NT2/D1 (cell line): ENCODE measurements at regions not wholly inside any gene's neighbourhood (a gene's known extent, or its start where the extent isn't known, plus 50 kb on each side); places are given as distances from the start of the nearest gene placed in this dataset.

Source experiments
- DNase-seq: peaks from one replicate; pipeline ENCODE4 v3.0.0-alpha.2; 2011; ENCODE audit warnings: low read depth, low spot score
- H3K27me3 ChIP-seq: 2 replicates; pipeline ENCODE4 v1.6.0; 2011; ENCODE audit warnings: mild to moderate bottlenecking; ENCODE audit not compliant: insufficient read length, insufficient read depth
- H3K36me3 ChIP-seq: 2 replicates; pipeline ENCODE4 v1.6.1; 2011; ENCODE audit warnings: mild to moderate bottlenecking, low read length, mixed read lengths; ENCODE audit not compliant: insufficient read depth, insufficient read length
- H3K4me1 ChIP-seq: 2 replicates; pipeline ENCODE4 v1.5.1; 2011; ENCODE audit not compliant: insufficient read depth, insufficient read length
- H3K4me3 ChIP-seq: 2 replicates; pipeline ENCODE4 v1.5.1; 2011; ENCODE audit warnings: low read depth; ENCODE audit not compliant: insufficient read length
- H3K9ac ChIP-seq: 2 replicates; pipeline ENCODE4 v1.6.0; 2011; ENCODE audit warnings: low read depth; ENCODE audit not compliant: insufficient read length
- H3K9me3 ChIP-seq: 2 replicates; pipeline ENCODE4 v1.5.1; 2011; ENCODE audit warnings: mild to moderate bottlenecking, low read length; ENCODE audit not compliant: insufficient read depth
- SUZ12 ChIP-seq: IDR thresholded peaks from 2 replicates; pipeline ENCODE4 v1.6.1; 2011; ENCODE audit not compliant: insufficient read length, insufficient read depth; ENCODE audit errors: extremely low read depth
- YY1 ChIP-seq: IDR thresholded peaks from 2 replicates; pipeline ENCODE4 v1.6.1; 2011; ENCODE audit not compliant: insufficient read length, insufficient read depth
- ZNF274 ChIP-seq: IDR thresholded peaks from 2 replicates; pipeline ENCODE4 v1.6.1; 2011; ENCODE audit warnings: mild to moderate bottlenecking, low read depth, low read length

DNA sequence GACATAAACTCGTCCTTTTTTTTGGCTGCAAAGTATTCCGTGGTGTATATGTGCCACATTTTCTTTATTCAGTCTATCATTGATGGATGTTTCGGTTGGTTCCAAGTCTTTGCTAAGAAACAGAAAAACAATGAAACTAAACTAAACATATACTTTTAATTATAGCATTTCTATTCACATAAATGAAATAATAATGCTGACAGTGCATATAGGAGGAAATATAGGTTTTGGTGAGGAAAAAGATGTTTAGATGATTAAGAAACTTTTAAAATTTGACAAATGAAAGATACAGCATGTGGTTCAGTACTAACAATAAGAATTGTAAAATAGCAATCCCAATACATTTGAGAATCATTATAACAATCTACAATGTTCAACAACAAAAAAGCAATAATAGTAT lies 1094.5 kb upstream of the CDH6 start:
- no peak for TF ChIP-seq ZNF274
- TF ChIP-seq YY1 = no peak
- H3K27me3 ChIP-seq = no peaks in the 10 kb centered on the region
- no peaks in the 10 kb centered on the region for H3K9me3 ChIP-seq
- H3K9ac ChIP-seq = no peak overlapping the region
- H3K36me3 ChIP-seq = no peaks in the 10 kb centered on the region
- DNase-seq = no peak
- H3K4me1 ChIP-seq = no peaks in the 10 kb centered on the region
- H3K4me3 ChIP-seq = no peak overlapping the region

DNA sequence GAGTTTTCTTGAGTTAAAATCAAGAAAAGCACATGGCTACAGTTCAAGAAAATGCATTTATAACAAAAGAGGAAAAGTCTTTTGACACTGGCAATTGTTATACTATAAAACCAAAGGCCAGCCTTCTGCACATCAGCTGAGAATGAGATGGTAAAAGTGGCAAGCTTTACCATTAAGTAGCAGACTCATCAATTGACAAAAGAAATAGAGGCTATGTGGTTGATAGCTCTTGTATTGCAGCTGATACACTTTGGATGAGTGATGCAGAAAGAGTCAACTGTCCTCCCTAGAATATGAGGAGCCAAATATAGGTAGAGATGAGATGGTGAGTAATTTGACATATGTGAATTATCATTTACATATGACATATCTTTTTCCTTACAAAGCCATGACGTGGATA lies 1100.9 kb upstream of the CDH6 start:
- Histone ChIP-seq H3K4me1 (no peaks in the 10 kb centered on the region), H3K4me3 (no peak overlapping the region), H3K9ac (no peak overlapping the region), H3K27me3 (no peaks in the 10 kb centered on the region), H3K36me3 (no peaks in the 10 kb centered on the region), H3K9me3 (no peaks in the 10 kb centered on the region)
- TF ChIP-seq YY1 (no peak), ZNF274 (no peak), SUZ12 (no peak)
- DNase-seq = no peak

DNA sequence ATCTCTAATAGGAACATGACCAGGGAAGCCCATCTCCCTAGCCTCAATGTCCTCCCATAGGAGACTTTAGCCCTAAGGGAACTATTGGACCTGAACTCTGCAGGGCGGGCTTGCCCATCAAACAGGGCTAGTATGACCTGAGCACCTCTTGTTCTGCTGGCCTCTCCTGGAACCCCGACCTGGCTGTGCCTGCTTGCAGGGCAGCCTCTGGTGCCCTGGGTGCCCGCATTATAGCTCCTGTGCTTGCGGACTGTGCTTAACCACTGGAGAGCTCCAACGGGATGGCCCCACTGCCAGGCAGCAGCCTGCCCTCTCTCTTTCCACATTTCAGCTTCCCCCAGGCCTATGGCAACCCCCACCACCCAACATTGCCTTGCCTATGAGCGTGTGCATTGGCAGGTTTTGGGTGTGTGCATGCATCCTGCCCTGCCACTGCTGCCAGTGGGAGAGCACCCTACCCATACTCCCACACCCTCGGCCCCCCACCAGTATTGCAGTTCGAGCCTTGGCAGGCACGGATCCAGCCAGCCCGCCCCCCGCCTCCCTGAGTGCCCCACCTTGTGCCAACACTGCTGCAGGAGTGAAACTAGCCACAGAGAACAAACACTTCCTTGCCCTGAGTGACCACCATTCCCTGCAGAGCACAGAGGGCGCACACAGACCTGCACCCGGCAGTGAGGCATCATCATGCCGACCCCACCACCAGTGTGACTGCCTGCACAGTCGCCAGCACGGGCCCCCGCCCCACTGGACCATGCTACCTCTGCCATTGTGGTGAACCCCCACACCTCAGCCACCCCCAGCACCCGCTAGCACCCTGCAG lies 1123.8 kb upstream of the CDH6 start:
- no peak overlapping the region for H3K9ac ChIP-seq
- H3K27me3 ChIP-seq = no peaks in the 10 kb centered on the region
- no peaks in the 10 kb centered on the region for H3K9me3 ChIP-seq
- no peak overlapping the region for H3K4me3 ChIP-seq
- TF ChIP-seq YY1 = no peak
- TF ChIP-seq SUZ12 = no peak
- no peak for TF ChIP-seq ZNF274
- H3K4me1 ChIP-seq = no peaks in the 10 kb centered on the region
- H3K36me3 ChIP-seq = no peaks in the 10 kb centered on the region
- DNase-seq = no peak

- Histone ChIP-seq H3K9ac (no peak overlapping the region), H3K36me3 (no peaks in the 10 kb centered on the region), H3K4me1 (no peaks in the 10 kb centered on the region), H3K9me3 (no peaks in the 10 kb centered on the region), H3K4me3 (no peak overlapping the region), H3K27me3 (no peaks in the 10 kb centered on the region)
- no peak for TF ChIP-seq ZNF274
- no peak for TF ChIP-seq SUZ12
- TF ChIP-seq YY1 = no peak
- DNase-seq = no peak
Measured at GRCh38 chr5:30063503-30063902, 1130.0 kb upstream of the CDH6 start.

DNA sequence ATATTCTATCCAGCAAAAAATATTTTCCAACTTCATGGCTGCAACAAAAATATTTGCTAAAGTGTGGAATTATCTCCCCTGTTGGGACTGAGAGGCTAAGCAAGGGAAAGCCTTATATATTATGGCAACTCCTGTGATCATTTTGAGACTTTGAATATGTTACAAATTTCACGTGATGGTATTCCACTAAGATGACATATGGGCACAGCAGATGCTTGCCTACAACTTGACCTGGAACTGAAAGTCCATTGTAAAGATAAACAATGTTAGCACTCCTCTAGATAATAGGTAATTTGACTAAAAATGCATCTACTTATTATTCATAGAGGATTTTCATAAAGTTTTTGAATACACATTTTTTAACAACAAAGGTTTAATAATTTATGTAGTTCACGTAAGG lies 1141.5 kb upstream of the CDH6 start:
- Histone ChIP-seq H3K9me3 (no peaks in the 10 kb centered on the region), H3K4me3 (no peak overlapping the region), H3K27me3 (no peaks in the 10 kb centered on the region), H3K36me3 (no peaks in the 10 kb centered on the region), H3K4me1 (no peaks in the 10 kb centered on the region), H3K9ac (no peak overlapping the region)
- DNase-seq = no peak
- TF ChIP-seq SUZ12 = no peak
- TF ChIP-seq YY1 = no peak
- TF ChIP-seq ZNF274 = no peak

DNA sequence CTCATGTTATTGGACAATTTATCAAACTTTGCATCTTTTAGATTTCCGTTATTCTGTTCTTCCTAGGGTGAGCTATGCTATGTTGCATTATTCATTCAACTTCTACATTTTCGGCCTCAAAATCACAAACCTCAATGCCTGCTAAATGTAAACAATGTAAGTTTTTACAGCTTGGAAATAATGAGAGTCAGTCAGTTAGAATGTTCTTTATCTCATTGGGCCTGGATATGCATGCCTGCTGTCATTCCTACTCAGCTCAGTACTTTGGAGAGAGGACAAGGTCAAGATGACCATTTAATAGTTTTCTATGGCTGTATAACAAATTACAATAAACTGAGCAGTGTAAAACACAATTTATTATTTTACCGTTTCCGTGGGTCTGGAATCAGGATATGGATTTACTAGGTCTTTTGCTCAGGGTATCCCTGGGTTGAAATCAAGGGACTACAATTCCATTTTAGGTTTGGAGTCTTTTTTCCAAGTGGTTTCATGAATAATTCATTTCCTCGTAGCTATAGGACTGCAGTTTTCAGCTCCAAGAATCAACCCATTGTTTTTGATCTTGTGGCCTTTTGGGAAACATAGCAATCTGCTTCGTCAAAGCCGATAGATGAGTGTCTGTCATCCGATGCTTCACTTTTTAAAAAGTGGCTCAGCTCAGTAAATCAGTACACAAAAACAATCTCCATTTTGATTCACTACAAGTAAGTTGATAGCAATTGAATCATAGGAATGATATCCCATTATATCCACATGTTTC lies 1143.2 kb upstream of the CDH6 start:
- Histone ChIP-seq H3K27me3 (no peaks in the 10 kb centered on the region), H3K4me3 (no peak overlapping the region), H3K9ac (no peak overlapping the region), H3K36me3 (no peaks in the 10 kb centered on the region), H3K9me3 (no peaks in the 10 kb centered on the region), H3K4me1 (no peaks in the 10 kb centered on the region)
- no peak for DNase-seq
- TF ChIP-seq ZNF274 (no peak), YY1 (no peak), SUZ12 (no peak)

GRCh38 chr5:30042677-30043076 lies 1150.8 kb upstream of the CDH6 start:
- Histone ChIP-seq H3K27me3 (no peaks in the 10 kb centered on the region), H3K36me3 (no peaks in the 10 kb centered on the region), H3K4me1 (no peaks in the 10 kb centered on the region), H3K4me3 (no peak overlapping the region), H3K9me3 (no peaks in the 10 kb centered on the region), H3K9ac (no peak overlapping the region)
- no peak for DNase-seq
- no peak for TF ChIP-seq YY1
- TF ChIP-seq ZNF274 = no peak
- TF ChIP-seq SUZ12 = no peak
